SK-N-SH treated with all-trans-retinoic acid at 6 μM for 48 hours (cell line): ENCODE measurements at regions not wholly inside any gene's neighbourhood (a gene's known extent, or its start where the extent isn't known, plus 50 kb on each side); places are given as distances from the start of the nearest gene placed in this dataset.

Source experiments
- ARNTL ChIP-seq: fragments of 450-650 bp; formaldehyde crosslinking; IDR thresholded peaks from 2 replicates; pipeline ENCODE4 v1.5.0; 2020; ENCODE audit warnings: low read depth, mild to moderate bottlenecking, moderate library complexity, borderline replicate concordance
- BACH2 ChIP-seq: fragments of 250-450 bp; sonication (Bioruptor Pico); IDR thresholded peaks from 2 replicates; pipeline ENCODE4 v1.9.0; 2021; ENCODE audit warnings: mild to moderate bottlenecking, borderline replicate concordance
- GLIS3 ChIP-seq: fragments of 250-450 bp; sonication (Bioruptor Pico); IDR thresholded peaks from 2 replicates; pipeline ENCODE4 v1.5.0; 2020; ENCODE audit warnings: mild to moderate bottlenecking, moderate library complexity
- ISL1 ChIP-seq: fragments of 250-450 bp; sonication (Bioruptor Pico); IDR thresholded peaks from 2 replicates; pipeline ENCODE4 v2.1.2; 2022; ENCODE audit warnings: mild to moderate bottlenecking, moderate library complexity
- OSR1 ChIP-seq: fragments of 250-450 bp; sonication (Bioruptor Pico); IDR thresholded peaks from 2 replicates; pipeline ENCODE4 v1.8.0; 2022; ENCODE audit warnings: moderate library complexity, mild to moderate bottlenecking, inconsistent platforms
- RARB ChIP-seq: fragments of 250-450 bp; sonication (Bioruptor Pico); IDR thresholded peaks from 2 replicates; pipeline ENCODE4 v1.8.0; 2021; ENCODE audit warnings: mild to moderate bottlenecking, moderate library complexity
- TCF4 ChIP-seq: fragments of 250-450 bp; sonication (Bioruptor Pico); IDR thresholded peaks from 2 replicates; pipeline ENCODE4 v1.8.0; 2021; ENCODE audit warnings: mild to moderate bottlenecking, moderate library complexity, borderline replicate concordance
- ZFP3 ChIP-seq: fragments of 250-450 bp; sonication (Bioruptor Pico); IDR thresholded peaks from 2 replicates; pipeline ENCODE4 v1.5.0; 2020; ENCODE audit warnings: mild to moderate bottlenecking, moderate library complexity
- ZFP30 ChIP-seq: fragments of 450-650 bp; formaldehyde crosslinking; IDR thresholded peaks from 2 replicates; pipeline ENCODE4 v1.5.0; 2022; ENCODE audit warnings: mild to moderate bottlenecking, moderate library complexity

- TF ChIP-seq TCF4 (CRISPR knock-in tag) (no peak), GLIS3 (no peak), ZFP3 (CRISPR knock-in tag) (no peak), OSR1 (CRISPR knock-in tag) (no peak), ZFP30 (CRISPR knock-in tag) (no peak), ARNTL (CRISPR knock-in tag) (no peak), ISL1 (no peak), BACH2 (no peak), RARB (CRISPR knock-in tag) (no peak)
Observed at GRCh38 chr2:240277807-240278522, 137.5 kb upstream of the OTOS start.
